GM12864 (cell line): ENCODE measurements at regions not wholly inside any gene's neighbourhood (a gene's known extent, or its start where the extent isn't known, plus 50 kb on each side); places are given as distances from the start of the nearest gene placed in this dataset.

ENCODE experiments used
- DNase-seq: peaks from one replicate; pipeline ENCODE4 v3.0.0-alpha.2; 2011; ENCODE audit warnings: low read depth
- H3K4me3 ChIP-seq: 2 replicates; pipeline ENCODE4 v1.5.1; 2011; ENCODE audit warnings: mild to moderate bottlenecking, low read depth, low read length, control low read depth
- TF ChIP-seq, protein P1 (sequence below): IDR thresholded peaks from 2 replicates; pipeline ENCODE4 v1.5.1; 2011; ENCODE audit warnings: low read depth, mild to moderate bottlenecking, moderate library complexity, low read length, control low read depth, inconsistent platforms; ENCODE audit errors: missing control alignments

DNA sequence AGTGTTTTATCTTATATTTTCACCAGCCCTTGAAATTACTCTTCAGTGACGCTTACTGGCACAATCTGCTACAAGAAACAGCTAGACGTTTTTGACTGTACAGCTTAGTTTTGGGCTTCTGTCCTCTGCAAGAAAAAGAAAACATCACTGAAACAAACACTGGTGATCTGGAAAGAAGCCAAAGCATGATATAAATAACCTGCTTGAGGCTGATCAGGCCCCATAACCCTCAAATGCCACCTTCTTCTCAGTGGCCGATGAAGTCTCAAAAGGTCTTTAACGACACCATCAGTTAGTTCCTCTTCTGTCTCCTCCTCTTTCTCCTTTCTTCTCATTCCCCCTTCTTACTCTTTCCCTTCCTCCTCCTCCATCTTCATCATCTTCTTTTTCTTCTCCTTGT is 942.3 kb upstream of the TMEM132C start:
- H3K4me3 ChIP-seq, result no peak overlapping the region
- DNase-seq, result no peak
- TF ChIP-seq, protein P1, sequence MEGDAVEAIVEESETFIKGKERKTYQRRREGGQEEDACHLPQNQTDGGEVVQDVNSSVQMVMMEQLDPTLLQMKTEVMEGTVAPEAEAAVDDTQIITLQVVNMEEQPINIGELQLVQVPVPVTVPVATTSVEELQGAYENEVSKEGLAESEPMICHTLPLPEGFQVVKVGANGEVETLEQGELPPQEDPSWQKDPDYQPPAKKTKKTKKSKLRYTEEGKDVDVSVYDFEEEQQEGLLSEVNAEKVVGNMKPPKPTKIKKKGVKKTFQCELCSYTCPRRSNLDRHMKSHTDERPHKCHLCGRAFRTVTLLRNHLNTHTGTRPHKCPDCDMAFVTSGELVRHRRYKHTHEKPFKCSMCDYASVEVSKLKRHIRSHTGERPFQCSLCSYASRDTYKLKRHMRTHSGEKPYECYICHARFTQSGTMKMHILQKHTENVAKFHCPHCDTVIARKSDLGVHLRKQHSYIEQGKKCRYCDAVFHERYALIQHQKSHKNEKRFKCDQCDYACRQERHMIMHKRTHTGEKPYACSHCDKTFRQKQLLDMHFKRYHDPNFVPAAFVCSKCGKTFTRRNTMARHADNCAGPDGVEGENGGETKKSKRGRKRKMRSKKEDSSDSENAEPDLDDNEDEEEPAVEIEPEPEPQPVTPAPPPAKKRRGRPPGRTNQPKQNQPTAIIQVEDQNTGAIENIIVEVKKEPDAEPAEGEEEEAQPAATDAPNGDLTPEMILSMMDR, result no peak

DNA sequence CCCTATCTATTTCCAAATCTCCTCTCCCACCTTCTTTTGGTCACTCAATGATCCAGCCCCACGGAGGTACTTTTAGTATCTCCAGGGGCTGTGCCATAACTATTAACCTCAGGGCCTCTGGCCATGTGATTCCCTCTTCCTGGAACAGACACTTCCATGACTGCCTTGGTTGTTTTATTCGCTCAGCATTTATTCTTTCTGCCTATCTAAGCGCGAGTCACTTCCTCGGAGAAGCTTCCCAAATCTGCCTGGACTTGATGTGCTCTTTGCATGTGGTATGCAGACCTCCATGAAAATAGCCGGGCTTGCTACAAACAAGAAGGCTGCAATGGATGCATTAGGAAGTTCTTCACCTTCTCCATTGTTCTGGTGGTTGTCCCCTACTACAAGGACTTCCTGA is 939.0 kb upstream of the TMEM132C start:
- TF ChIP-seq, protein P1, result no peak
- no peak overlapping the region for H3K4me3 ChIP-seq
- no peak for DNase-seq

DNA sequence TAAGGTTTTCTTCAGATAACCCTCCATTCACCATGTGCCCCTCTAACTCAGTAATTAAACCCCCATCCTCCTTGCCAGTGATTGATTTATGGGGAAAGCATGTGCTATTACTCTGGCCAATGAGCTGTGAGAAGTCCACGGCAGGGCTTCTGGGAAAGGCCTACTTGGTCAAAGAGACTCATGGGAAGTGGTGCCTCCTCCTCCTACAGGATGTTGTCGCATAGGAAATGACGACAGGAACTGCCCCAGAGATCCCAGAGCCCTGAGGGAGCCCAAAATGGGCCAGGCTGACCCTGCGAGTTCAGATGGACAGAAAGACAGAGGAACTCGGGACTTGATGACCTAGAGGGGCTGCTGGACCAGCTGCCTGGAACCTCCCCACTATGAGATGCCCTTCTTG is 938.1 kb upstream of the TMEM132C start:
- TF ChIP-seq, protein P1, result no peak
- DNase-seq, result no peak
- H3K4me3 ChIP-seq, result no peak overlapping the region

DNA sequence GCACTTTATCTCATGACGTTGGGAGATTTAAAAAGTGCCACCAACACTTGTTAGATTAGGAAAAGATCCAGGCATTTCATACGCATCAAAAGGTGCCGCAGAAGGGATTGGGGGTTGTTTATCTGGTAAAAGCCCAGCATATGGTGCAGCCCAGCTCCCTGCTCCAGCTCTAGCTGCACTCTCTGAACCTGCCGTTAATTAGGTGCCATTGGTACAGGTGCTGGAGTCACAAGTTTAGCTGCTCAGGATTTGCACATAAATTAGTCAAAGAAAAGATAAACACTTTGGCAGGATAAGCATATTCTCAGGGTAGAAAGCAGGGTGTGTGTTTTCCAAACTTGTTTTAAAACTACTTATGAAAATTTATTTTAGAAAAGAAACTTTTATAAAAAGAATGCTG is 932.6 kb upstream of the TMEM132C start:
- no peak overlapping the region for H3K4me3 ChIP-seq
- no peak for DNase-seq
- TF ChIP-seq, protein P1, result no peak

DNA sequence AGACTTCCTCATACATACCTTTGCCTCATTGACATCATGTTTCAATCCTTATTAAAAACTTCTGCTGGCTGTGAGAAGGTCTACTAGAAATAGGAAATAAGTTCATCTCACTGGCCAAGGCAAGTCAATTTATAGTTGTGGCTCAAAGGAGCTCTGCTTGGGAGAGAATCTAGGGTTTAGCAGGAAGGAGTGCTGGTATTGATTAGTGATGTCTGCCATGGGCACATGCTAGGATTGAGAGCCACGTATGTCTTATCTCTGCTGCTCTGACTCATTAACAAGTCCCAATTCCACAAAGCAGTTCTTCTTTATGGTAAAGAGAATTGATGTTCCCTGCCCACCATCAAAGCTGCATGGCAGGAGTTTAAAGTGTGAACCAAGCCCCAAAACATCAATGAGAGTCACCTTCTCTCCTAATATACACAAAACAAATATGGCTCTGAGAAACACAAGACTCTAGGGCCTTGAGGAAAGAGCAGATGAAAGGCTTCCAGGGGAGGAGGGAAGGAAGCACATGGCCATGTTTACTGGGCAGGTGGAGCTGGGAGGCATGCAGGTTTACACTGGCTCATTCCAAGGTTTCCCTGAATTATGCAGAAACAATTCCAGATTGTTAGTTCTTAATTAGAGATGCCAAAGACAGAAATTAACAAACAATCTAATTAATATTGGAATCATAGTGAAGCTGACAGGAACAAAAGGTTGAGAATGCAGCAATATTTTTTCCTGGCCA is 931.9 kb upstream of the TMEM132C start:
- no peak for DNase-seq
- H3K4me3 ChIP-seq, result no peak overlapping the region
- TF ChIP-seq, protein P1, result no peak

DNA sequence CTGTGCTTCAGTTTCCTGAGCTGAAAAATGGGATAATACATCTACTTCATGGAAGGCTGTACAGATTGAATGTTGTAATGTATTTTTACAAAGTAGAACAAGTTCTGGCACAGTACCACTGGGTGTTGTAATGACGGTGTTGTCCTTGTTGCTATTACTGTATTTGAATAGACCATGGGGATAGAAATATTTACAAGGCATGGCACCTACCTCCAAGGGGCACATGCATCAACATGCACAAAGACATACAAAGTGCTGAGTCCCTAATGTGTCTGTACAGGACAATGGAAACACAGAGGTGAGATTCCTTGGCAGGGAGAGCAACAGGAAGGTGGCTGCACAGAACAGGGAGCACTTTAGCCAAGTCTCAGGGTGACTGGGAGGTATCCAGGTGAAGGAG is 930.6 kb upstream of the TMEM132C start:
- no peak overlapping the region for H3K4me3 ChIP-seq
- TF ChIP-seq, protein P1, result no peak
- no peak for DNase-seq

DNA sequence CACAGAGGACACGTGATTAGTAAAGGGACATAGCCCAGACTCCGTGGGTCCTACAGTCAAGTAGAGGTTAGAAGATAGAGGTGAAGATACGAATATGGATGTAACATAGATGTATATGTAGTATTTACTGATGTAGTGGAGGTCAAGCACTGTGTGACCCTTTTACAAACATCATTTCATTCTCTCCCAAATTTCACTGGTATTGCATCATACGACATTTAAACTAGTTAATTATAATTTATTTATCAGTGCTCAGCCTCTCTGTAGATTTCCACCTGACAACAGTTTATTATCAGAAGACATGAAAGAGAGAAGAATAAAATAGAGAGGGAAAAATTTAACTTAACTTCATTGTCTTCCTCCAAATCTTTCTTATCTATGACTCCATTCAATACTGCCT is 927.9 kb upstream of the TMEM132C start:
- TF ChIP-seq, protein P1, result no peak
- no peak overlapping the region for H3K4me3 ChIP-seq
- DNase-seq, result no peak
